OCI-LY3 (cell line): ENCODE measurements at regions not wholly inside any gene's neighbourhood (a gene's known extent, or its start where the extent isn't known, plus 50 kb on each side); places are given as distances from the start of the nearest gene placed in this dataset.

Source experiments
- CTCF ChIP-seq: fragments of 200-600, 300-600 bp; sonication (generic); IDR thresholded peaks from 2 replicates; pipeline ENCODE4 v1.5.1; 2014; ENCODE audit warnings: antibody characterized with exemption, low read length, low read depth
- EZH2phosphoT487 ChIP-seq: fragments of 200-600 bp; shearing (Covaris generic); IDR thresholded peaks from 2 replicates; pipeline ENCODE4 v1.6.1; 2018; ENCODE audit warnings: antibody characterized with exemption, mixed run types, low read depth

- TF ChIP-seq EZH2phosphoT487, result no peak
- no peak for TF ChIP-seq CTCF
Measured at GRCh38 chr11:103844327-103845215, 191.9 kb upstream of the DDI1 start.
